SK-N-SH (cell line): ENCODE measurements at regions not wholly inside any gene's neighbourhood (a gene's known extent, or its start where the extent isn't known, plus 50 kb on each side); places are given as distances from the start of the nearest gene placed in this dataset.

Experiments used
- CTCF ChIA-PET: fragments of 300-600, 350-600 bp; formaldehyde crosslinking; extraction: SDS; loops from one replicate; lab custom pipeline; 2021; lab: Yijun Ruan, JAX
- POLR2A ChIA-PET: fragments of 350-600 bp; sonication (Branson Sonifier 250); formaldehyde crosslinking; extraction: SDS; loops from one replicate; lab custom pipeline; 2020; ENCODE audit warnings: antibody characterized with exemption, inconsistent platforms; lab: Yijun Ruan, JAX
- DNase-seq: peaks from one replicate; pipeline ENCODE4 v3.0.0; 2012
- H2AFZ ChIP-seq: fragments of 200-600 bp; sonication (generic); 2 replicates; pipeline ENCODE4 v1.8.1; 2016; ENCODE audit warnings: antibody characterized with exemption, mild to moderate bottlenecking, low read depth
- H3F3A ChIP-seq: fragments of 200-600 bp; sonication (generic); replicated peaks from 2 replicates; pipeline ENCODE3; 2016; ENCODE audit warnings: antibody characterized with exemption, mild to moderate bottlenecking; ENCODE audit not compliant: insufficient read depth
- H3K27ac ChIP-seq, 2 experiments: fragments of 200-500 bp in 1 of 2; fragments of 200-600 bp in 1 of 2; sonication (Bioruptor generic) in 1 of 2; sonication (generic), shearing (Covaris generic) in 1 of 2; 2 replicates each; pipeline versions ENCODE4 v1.5.1 to v1.6.1; 2014 to 2016; ENCODE audit warnings: low read depth in 2 of 2, inconsistent platforms in 1 of 2, low read length in 1 of 2, mild to moderate bottlenecking in 1 of 2, mixed read lengths in 1 of 2
- H3K27me3 ChIP-seq: fragments of 200-600 bp; sonication (generic), shearing (Covaris generic); 2 replicates; pipeline ENCODE4 v1.6.1; 2016; ENCODE audit warnings: mixed run types; ENCODE audit not compliant: insufficient read depth
- H3K36me3 ChIP-seq, 2 experiments: fragments of 200-500 bp in 1 of 2; fragments of 200-600 bp in 1 of 2; sonication (Bioruptor generic) in 1 of 2; sonication (generic) in 1 of 2; replicated peaks in 1 of 2; 2 replicates each; pipeline versions ENCODE3 to v1.5.1; 2014 to 2016; ENCODE audit warnings: low read length in 1 of 2, mild to moderate bottlenecking in 1 of 2; ENCODE audit not compliant: insufficient read depth in 2 of 2, control insufficient read depth in 1 of 2
- H3K4me1 ChIP-seq, 2 experiments: fragments of 200-500 bp in 1 of 2; fragments of 200-600 bp in 1 of 2; sonication (Bioruptor generic) in 1 of 2; sonication (generic), shearing (Covaris generic) in 1 of 2; 2 replicates each; pipeline versions ENCODE4 v1.5.1 to v1.6.1; 2014 to 2016; ENCODE audit warnings: low read depth in 1 of 2, low read length in 1 of 2, mixed run types in 1 of 2; ENCODE audit not compliant: insufficient read depth in 2 of 2, control insufficient read depth in 1 of 2
- H3K4me2 ChIP-seq: fragments of 200-600 bp; sonication (generic), shearing (Covaris generic); 2 replicates; pipeline ENCODE4 v1.6.1; 2017; ENCODE audit warnings: mixed run types
- H3K4me3 ChIP-seq, 2 experiments: fragments of 200-500 bp in 1 of 2; fragments of 200-600 bp in 1 of 2; sonication (Bioruptor generic) in 1 of 2; sonication (generic), shearing (Covaris generic) in 1 of 2; 2 replicates each; pipeline versions ENCODE4 v1.5.1 to v1.8.1; 2014 to 2016; ENCODE audit warnings: low read depth in 2 of 2, inconsistent platforms in 1 of 2, low read length in 1 of 2, mild to moderate bottlenecking in 1 of 2, mixed read lengths in 1 of 2, moderate library complexity in 1 of 2
- H3K79me2 ChIP-seq: fragments of 200-600 bp; sonication (generic); 2 replicates; pipeline ENCODE4 v1.8.1; 2017; ENCODE audit warnings: mild to moderate bottlenecking; ENCODE audit not compliant: insufficient read depth
- H3K9ac ChIP-seq: fragments of 200-600 bp; sonication (generic); 2 replicates; pipeline ENCODE4 v1.6.1; 2017; ENCODE audit warnings: mixed run types
- H3K9me2 ChIP-seq: fragments of 200-600 bp; sonication (generic); 2 replicates; pipeline ENCODE4 v1.6.1; 2017; ENCODE audit warnings: mixed run types
- H3K9me3 ChIP-seq: fragments of 200-600 bp; sonication (generic); 2 replicates; pipeline ENCODE4 v1.6.1; 2017; ENCODE audit warnings: mixed run types, mild to moderate bottlenecking, moderate library complexity
- H4K20me1 ChIP-seq: fragments of 200-600 bp; sonication (generic); 2 replicates; pipeline ENCODE4 v1.6.1; 2017; ENCODE audit warnings: mild to moderate bottlenecking, mixed run types; ENCODE audit not compliant: insufficient read depth
- CHD2 ChIP-seq: fragments of 150-350 bp; IDR thresholded peaks from 2 replicates; pipeline ENCODE4 v1.6.1; 2018; ENCODE audit warnings: low read length; ENCODE audit not compliant: partially characterized antibody
- FOSL2 ChIP-seq: IDR thresholded peaks from 2 replicates; pipeline ENCODE4 v1.4.0; 2012; ENCODE audit warnings: low read depth, mild to moderate bottlenecking, moderate library complexity, borderline replicate concordance
- JUND ChIP-seq: IDR thresholded peaks from 2 replicates; pipeline ENCODE4 v1.4.0; 2012
- NFIC ChIP-seq: IDR thresholded peaks from 2 replicates; pipeline ENCODE4 v1.4.0; 2012; ENCODE audit warnings: borderline replicate concordance
- SMC3 ChIP-seq: IDR thresholded peaks from 2 replicates; pipeline ENCODE4 v1.6.1; 2012; ENCODE audit warnings: low read depth, low read length, improper control_type of control experiment
- YY1 ChIP-seq: IDR thresholded peaks from 2 replicates; pipeline ENCODE4 v1.4.0; 2012; ENCODE audit warnings: low read depth, mild to moderate bottlenecking
- WGBS: methylation state at CpG from one replicate; pipeline ENCODE4 v1.1.6; 2017; ENCODE audit warnings: low lambda C conversion rate; 5-methylcytosine and 5-hydroxymethylcytosine counted together
- TF ChIP-seq, protein P1 (sequence below): IDR thresholded peaks from 2 replicates; pipeline ENCODE4 v1.6.1; 2012; ENCODE audit warnings: mild to moderate bottlenecking, low read depth, low read length, moderate library complexity
- TF ChIP-seq, protein P2 (sequence below): IDR thresholded peaks from 2 replicates; pipeline ENCODE4 v1.4.0; 2012; ENCODE audit warnings: low read depth, borderline replicate concordance

DNA sequence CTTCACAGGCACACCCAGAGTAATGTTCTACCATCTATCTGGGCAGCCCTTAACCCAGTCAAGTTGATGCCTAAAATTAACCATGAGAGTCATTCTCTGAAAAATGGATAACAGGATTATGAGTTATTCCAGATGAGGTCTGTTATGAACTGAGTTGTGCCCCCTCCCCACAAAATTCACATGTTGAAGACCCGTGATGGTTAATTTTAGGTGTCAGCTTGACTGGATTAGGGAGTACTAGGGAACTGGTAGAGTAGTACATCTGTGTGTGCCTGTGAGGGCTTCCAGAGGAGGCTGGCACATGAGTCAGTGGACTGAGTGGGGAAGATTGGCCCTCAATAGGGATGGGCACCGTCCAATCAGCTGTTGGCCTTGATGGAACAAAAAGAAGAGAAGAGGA lies 110.4 kb upstream of the MYCN start:
- H3K27ac ChIP-seq = no peak overlapping the region
- no peaks in the 10 kb centered on the region for H4K20me1 ChIP-seq
- no peaks in the 10 kb centered on the region for H3K79me2 ChIP-seq
- H3F3A ChIP-seq = no peaks in the 10 kb centered on the region
- H3K4me3 ChIP-seq = no peak overlapping the region
- CTCF ChIA-PET = interaction anchor here (1.0 to 3.5 kb wide), 4 partner anchors 12 to 110 kb away, joined by 3 to 14 read pairs (median 4); no protein-coding TSS in a partner anchor
- no peaks in the 10 kb centered on the region for H3K36me3 ChIP-seq
- WGBS = 25% methylated on average over 2 of the region's 2 CpGs
- H3K9ac ChIP-seq = no peak overlapping the region
- no peaks in the 10 kb centered on the region for H3K9me2 ChIP-seq
- DNase-seq = no peak
- 0 out of 2 replicates have a peak, but pooled peaks cover 6% of the 10 kb centered on the region for H3K9me3 ChIP-seq
- H3K4me2 ChIP-seq = no peak overlapping the region
- H2AFZ ChIP-seq = no peak overlapping the region
- no peaks in the 10 kb centered on the region for H3K27me3 ChIP-seq
- peaks cover 0 to 17% of the 10 kb centered on the region in 2 experiments; a peak in 1 of 4 replicates for H3K4me1 ChIP-seq
- POLR2A ChIA-PET = no interaction called here
- no peak for TF ChIP-seq FOSL2
- TF ChIP-seq YY1 = no peak
- TF ChIP-seq NFIC = no peak
- TF ChIP-seq, protein P1, sequence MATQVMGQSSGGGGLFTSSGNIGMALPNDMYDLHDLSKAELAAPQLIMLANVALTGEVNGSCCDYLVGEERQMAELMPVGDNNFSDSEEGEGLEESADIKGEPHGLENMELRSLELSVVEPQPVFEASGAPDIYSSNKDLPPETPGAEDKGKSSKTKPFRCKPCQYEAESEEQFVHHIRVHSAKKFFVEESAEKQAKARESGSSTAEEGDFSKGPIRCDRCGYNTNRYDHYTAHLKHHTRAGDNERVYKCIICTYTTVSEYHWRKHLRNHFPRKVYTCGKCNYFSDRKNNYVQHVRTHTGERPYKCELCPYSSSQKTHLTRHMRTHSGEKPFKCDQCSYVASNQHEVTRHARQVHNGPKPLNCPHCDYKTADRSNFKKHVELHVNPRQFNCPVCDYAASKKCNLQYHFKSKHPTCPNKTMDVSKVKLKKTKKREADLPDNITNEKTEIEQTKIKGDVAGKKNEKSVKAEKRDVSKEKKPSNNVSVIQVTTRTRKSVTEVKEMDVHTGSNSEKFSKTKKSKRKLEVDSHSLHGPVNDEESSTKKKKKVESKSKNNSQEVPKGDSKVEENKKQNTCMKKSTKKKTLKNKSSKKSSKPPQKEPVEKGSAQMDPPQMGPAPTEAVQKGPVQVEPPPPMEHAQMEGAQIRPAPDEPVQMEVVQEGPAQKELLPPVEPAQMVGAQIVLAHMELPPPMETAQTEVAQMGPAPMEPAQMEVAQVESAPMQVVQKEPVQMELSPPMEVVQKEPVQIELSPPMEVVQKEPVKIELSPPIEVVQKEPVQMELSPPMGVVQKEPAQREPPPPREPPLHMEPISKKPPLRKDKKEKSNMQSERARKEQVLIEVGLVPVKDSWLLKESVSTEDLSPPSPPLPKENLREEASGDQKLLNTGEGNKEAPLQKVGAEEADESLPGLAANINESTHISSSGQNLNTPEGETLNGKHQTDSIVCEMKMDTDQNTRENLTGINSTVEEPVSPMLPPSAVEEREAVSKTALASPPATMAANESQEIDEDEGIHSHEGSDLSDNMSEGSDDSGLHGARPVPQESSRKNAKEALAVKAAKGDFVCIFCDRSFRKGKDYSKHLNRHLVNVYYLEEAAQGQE = no peak
- no peak for TF ChIP-seq CHD2

DNA sequence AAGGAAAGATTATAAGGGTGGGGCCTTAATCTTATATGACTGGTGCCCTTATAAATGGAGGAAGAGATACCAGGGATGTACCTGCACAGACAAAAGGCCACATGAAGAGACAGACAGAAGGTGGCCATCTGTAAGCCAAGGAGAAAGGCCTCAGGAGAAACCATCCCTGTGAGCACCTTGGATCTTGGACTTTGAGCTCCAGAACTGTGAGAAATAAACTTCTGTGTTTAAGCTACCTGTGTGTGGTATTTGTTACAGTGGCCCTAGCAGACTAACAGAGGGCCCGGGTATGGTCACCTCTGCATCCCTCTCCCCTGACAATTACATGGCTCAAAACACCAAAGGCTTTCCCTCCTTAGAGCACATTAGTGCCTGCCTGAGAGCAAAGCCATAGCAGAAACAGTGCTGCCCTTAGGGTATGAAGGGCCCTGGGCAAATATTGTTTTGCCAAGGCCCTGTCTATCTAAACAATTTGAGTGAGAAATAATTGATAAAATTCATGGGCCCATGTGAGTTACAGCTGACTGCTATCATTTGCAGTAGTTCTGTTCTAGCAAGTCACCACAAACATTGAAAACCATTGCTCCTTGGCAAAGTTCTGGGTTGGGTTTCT lies 109.3 kb upstream of the MYCN start:
- 0 out of 2 replicates have a peak, but pooled peaks cover 6% of the 10 kb centered on the region for H3K9me3 ChIP-seq
- 33% methylated on average over 1 of the region's 1 CpG for WGBS
- CTCF ChIA-PET = interaction anchor here (1.0 to 3.5 kb wide), 5 partner anchors 11 to 677 kb away, joined by 3 to 14 read pairs (median 4); no protein-coding TSS in a partner anchor

More for the DNA sequence above, 109.3 kb upstream of the MYCN start:
- Histone ChIP-seq H3K4me2 (no peak overlapping the region), H2AFZ (no peak overlapping the region), H4K20me1 (no peaks in the 10 kb centered on the region), H3K79me2 (no peaks in the 10 kb centered on the region), H3K9ac (no peak overlapping the region), H3K27me3 (no peaks in the 10 kb centered on the region), H3K4me3 (no peak overlapping the region), H3K9me2 (no peaks in the 10 kb centered on the region), H3K36me3 (no peaks in the 10 kb centered on the region), H3K27ac (no peak overlapping the region), H3K4me1 (peaks cover 0 to 11% of the 10 kb centered on the region in 2 experiments; a peak in 1 of 4 replicates), H3F3A (no peaks in the 10 kb centered on the region)
- POLR2A ChIA-PET = no interaction called here
- TF ChIP-seq JUND (no peak), SMC3 (no peak)
- TF ChIP-seq, protein P2, sequence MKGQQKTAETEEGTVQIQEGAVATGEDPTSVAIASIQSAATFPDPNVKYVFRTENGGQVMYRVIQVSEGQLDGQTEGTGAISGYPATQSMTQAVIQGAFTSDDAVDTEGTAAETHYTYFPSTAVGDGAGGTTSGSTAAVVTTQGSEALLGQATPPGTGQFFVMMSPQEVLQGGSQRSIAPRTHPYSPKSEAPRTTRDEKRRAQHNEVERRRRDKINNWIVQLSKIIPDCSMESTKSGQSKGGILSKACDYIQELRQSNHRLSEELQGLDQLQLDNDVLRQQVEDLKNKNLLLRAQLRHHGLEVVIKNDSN = no peak
- DNase-seq = no peak
